AG10803 (cell line): ENCODE measurements at regions not wholly inside any gene's neighbourhood (a gene's known extent, or its start where the extent isn't known, plus 50 kb on each side); places are given as distances from the start of the nearest gene placed in this dataset.

Experiments used
- DNase-seq: peaks from one replicate; pipeline ENCODE4 v3.0.0; 2010; ENCODE audit warnings: low read depth
- H3K4me3 ChIP-seq: 2 replicates; pipeline ENCODE4 v1.5.1; 2011; ENCODE audit warnings: mild to moderate bottlenecking, low read length, control low read depth
- TF ChIP-seq, protein P1 (sequence below): conservative IDR thresholded peaks from 2 replicates; pipeline ENCODE4 v1.5.1; 2011; ENCODE audit warnings: mild to moderate bottlenecking, low read length, control low read depth, inconsistent platforms

GRCh38 chr10:63899673-63900300, 378.6 kb downstream of the REEP3 start:
- no peak overlapping the region for H3K4me3 ChIP-seq
- no peak for DNase-seq
- TF ChIP-seq, protein P1, sequence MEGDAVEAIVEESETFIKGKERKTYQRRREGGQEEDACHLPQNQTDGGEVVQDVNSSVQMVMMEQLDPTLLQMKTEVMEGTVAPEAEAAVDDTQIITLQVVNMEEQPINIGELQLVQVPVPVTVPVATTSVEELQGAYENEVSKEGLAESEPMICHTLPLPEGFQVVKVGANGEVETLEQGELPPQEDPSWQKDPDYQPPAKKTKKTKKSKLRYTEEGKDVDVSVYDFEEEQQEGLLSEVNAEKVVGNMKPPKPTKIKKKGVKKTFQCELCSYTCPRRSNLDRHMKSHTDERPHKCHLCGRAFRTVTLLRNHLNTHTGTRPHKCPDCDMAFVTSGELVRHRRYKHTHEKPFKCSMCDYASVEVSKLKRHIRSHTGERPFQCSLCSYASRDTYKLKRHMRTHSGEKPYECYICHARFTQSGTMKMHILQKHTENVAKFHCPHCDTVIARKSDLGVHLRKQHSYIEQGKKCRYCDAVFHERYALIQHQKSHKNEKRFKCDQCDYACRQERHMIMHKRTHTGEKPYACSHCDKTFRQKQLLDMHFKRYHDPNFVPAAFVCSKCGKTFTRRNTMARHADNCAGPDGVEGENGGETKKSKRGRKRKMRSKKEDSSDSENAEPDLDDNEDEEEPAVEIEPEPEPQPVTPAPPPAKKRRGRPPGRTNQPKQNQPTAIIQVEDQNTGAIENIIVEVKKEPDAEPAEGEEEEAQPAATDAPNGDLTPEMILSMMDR: no peak

DNA sequence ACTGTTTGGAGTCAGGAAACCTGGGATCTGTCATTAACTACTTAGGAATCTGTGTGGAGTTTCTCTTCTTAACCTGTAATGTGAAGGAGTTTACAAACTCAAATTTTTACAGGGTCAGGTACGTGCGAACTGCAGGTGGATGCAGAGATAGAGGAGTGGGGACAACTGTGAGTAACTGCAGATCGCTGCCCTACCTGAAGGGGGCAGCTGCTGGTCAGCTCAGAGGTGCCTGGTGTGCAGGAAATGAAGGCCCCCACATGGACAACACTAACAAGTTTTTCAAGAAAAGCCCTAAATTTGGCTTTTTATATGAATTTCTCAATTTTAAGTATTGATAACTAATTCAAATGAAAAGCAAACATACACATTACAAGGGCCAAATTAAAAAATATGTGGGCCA, 380.0 kb downstream of the REEP3 start:
- TF ChIP-seq, protein P1: peak; percentile 36
- DNase-seq: no peak
- H3K4me3 ChIP-seq: no peak overlapping the region

DNA sequence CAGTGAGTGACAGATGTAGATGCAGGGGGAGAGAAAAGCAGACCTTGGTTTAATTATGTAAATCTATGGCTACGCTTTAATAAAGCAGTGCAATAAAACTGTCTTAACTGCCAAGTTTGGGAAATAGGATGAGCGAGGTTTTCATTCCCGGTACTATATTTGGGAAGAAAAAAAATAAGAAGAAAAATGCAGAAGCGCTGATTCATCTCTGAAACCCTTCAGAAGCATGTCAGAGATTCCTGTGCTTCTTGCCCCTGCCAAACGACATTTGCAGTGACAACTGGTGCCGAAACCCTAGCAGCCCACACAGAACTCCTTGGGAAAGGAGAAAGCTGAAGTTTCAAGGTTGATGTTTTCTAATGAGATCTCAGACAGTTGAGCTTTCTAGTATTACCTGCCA, 380.7 kb downstream of the REEP3 start:
- TF ChIP-seq, protein P1: no peak
- peak; percentile 72 for DNase-seq
- no peak overlapping the region for H3K4me3 ChIP-seq

DNA sequence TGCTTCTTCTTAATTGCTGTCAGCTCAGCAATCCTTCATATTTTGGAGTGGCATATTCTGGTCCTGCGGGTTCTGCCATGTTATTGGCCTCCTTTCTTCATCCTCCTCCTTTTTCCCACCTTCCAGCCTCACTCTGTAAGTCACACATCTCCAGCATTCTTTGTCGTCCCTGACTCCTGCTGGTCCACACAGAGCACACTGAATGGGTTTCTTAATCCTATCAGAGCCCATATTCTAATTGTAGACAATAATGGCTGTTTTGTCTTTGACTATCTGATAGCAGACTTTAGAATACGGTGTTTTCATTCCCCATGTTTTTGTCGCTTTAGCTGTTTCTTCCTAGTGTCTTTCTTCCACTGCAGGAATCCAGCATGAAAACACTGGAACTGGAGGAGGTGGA, 389.6 kb downstream of the REEP3 start:
- TF ChIP-seq, protein P1: no peak
- DNase-seq: no peak
- H3K4me3 ChIP-seq: no peak overlapping the region

DNA sequence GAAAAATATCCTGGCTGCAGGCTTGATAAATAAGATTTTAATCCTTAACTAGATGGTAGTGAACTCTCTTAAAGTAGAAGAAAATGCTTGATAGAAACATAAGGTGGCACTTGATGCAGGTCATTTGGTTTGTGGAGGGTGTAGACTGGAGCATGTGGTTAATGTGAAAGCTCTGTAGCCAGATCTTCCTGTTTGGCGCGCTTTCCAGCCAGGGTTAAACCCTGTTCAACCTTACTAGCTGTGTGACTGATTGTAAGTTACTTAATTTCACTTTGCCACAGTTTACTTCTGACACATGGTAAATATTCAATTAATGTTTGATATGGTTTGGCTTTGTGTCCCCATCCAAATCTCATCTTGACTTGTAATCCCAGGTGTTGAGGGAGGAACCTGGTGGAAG, 394.0 kb downstream of the REEP3 start:
- TF ChIP-seq, protein P1: no peak
- H3K4me3 ChIP-seq: no peak overlapping the region
- no peak for DNase-seq

DNA sequence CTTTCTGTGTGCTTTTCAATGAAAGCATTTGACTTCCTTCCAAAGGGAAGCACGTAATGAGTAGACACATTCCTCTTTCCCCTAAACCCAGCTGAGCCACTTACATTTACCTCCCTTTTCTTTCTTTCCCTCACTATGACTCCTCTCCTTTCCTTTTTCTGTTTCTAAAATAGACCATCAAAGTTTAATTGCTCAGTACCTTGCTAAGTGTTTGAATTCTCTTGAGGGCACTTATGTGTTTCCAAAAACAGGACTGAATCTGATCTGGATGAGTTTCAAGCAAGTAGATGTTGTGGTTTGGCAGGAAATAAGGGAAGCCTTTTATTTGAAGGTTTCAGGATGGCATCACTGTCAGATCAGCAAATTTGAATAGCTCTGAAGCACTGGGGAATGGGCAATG, 396.2 kb downstream of the REEP3 start:
- no peak overlapping the region for H3K4me3 ChIP-seq
- TF ChIP-seq, protein P1: no peak
- no peak for DNase-seq

GRCh38 chr10:63919575-63920279, 398.5 kb downstream of the REEP3 start:
- no peak for DNase-seq

More at GRCh38 chr10:63919575-63920279, 398.5 kb downstream of the REEP3 start:
- TF ChIP-seq, protein P1: no peak
- no peak overlapping the region for H3K4me3 ChIP-seq
